ENCODE measurements at regions not wholly inside any gene's neighbourhood (a gene's known extent, or its start where the extent isn't known, plus 50 kb on each side); places are given as distances from the start of the nearest gene placed in this dataset.

- Histone ChIP-seq H3K36me3 (ENCODE audit: control insufficient read depth in 4 of 4, insufficient read depth in 4 of 4, low read length in 4 of 4) (no peaks in the 10 kb centered on the region), H3K27ac (ENCODE audit: low read depth in 1 of 2, low read length in 1 of 2) (no peak overlapping the region), H3K4me3 (no peak overlapping the region), H3K4me1 (ENCODE audit: control insufficient read depth in 5 of 5, insufficient read depth in 5 of 5, low read length in 5 of 5) (peaks cover 0 to 3% (median 0%) of the 10 kb centered on the region in 5 donors), H3K27me3 (ENCODE audit: control insufficient read depth in 3 of 3, insufficient read depth in 3 of 3, low read length in 2 of 3) (no peaks in the 10 kb centered on the region), H3K9me3 (ENCODE audit: control insufficient read depth in 4 of 4, insufficient read depth in 3 of 4, low read length in 3 of 4) (no peaks in the 10 kb centered on the region), H3K9ac (ENCODE audit: insufficient read depth in 1 of 2, low read length in 2 of 2) (no peak overlapping the region)
- ATAC-seq (ENCODE audit: insufficient read depth, low FRiP score) (no peak), DNase-seq (peak in 1 of 3 donors; percentile 25)
- 85 to 90% methylated on average over 9 of the region's 9 CpGs for WGBS, 2 donors
- TF ChIP-seq CTCF (IDR thresholded peaks at IDR 0.05; ENCODE audit: control extremely low read depth, extremely low read depth): no peak
Measured at GRCh38 chr13:95360464-95361097, 59.3 kb upstream of the ABCC4 start.

GRCh38 chr13:95361686-95362085 is 60.4 kb upstream of the ABCC4 start:
- Histone ChIP-seq H3K4me1 (ENCODE audit: control insufficient read depth in 5 of 5, insufficient read depth in 5 of 5, low read length in 5 of 5) (no peaks in the 10 kb centered on the region), H3K4me3 (no peak overlapping the region), H3K27ac (ENCODE audit: low read depth in 1 of 2, low read length in 1 of 2) (no peak overlapping the region), H3K9ac (ENCODE audit: insufficient read depth in 1 of 2, low read length in 2 of 2) (no peak overlapping the region), H3K27me3 (ENCODE audit: control insufficient read depth in 3 of 3, insufficient read depth in 3 of 3, low read length in 2 of 3) (no peaks in the 10 kb centered on the region), H3K9me3 (ENCODE audit: control insufficient read depth in 4 of 4, insufficient read depth in 3 of 4, low read length in 3 of 4) (no peaks in the 10 kb centered on the region), H3K36me3 (ENCODE audit: control insufficient read depth in 4 of 4, insufficient read depth in 4 of 4, low read length in 4 of 4) (no peaks in the 10 kb centered on the region)
- ATAC-seq (ENCODE audit: insufficient read depth, low FRiP score) (no peak), DNase-seq (no peak)
- WGBS, 2 donors: 51 to 62% methylated on average over 3 of the region's 3 CpGs
- TF ChIP-seq CTCF (IDR thresholded peaks at IDR 0.05; ENCODE audit: control extremely low read depth, extremely low read depth): no peak

- 73 to 82% methylated on average over 5 of the region's 5 CpGs for WGBS, 2 donors
- DNase-seq (no peak), ATAC-seq (ENCODE audit: insufficient read depth, low FRiP score) (no peak)
- Histone ChIP-seq H3K9me3 (ENCODE audit: control insufficient read depth in 4 of 4, insufficient read depth in 3 of 4, low read length in 3 of 4) (no peaks in the 10 kb centered on the region), H3K27me3 (ENCODE audit: control insufficient read depth in 3 of 3, insufficient read depth in 3 of 3, low read length in 2 of 3) (no peaks in the 10 kb centered on the region), H3K36me3 (ENCODE audit: control insufficient read depth in 4 of 4, insufficient read depth in 4 of 4, low read length in 4 of 4) (no peaks in the 10 kb centered on the region), H3K4me1 (ENCODE audit: control insufficient read depth in 5 of 5, insufficient read depth in 5 of 5, low read length in 5 of 5) (no peaks in the 10 kb centered on the region), H3K27ac (ENCODE audit: low read depth in 1 of 2, low read length in 1 of 2) (no peak overlapping the region), H3K9ac (ENCODE audit: insufficient read depth in 1 of 2, low read length in 2 of 2) (no peak overlapping the region), H3K4me3 (no peak overlapping the region)
- TF ChIP-seq CTCF (IDR thresholded peaks at IDR 0.05; ENCODE audit: control extremely low read depth, extremely low read depth): no peak
Measured at GRCh38 chr13:95362666-95363065, 61.4 kb upstream of the ABCC4 start.

GRCh38 chr13:95367309-95367843 is 66.1 kb upstream of the ABCC4 start:
- DNase-seq: no peak
- 54 to 57% methylated on average over 6 of the region's 6 CpGs for WGBS, 2 donors
- TF ChIP-seq CTCF (IDR thresholded peaks at IDR 0.05; ENCODE audit: control extremely low read depth, extremely low read depth): no peak
- Histone ChIP-seq H3K27me3 (ENCODE audit: control insufficient read depth in 3 of 3, insufficient read depth in 3 of 3, low read length in 2 of 3) (no peaks in the 10 kb centered on the region), H3K36me3 (ENCODE audit: control insufficient read depth in 4 of 4, insufficient read depth in 4 of 4, low read length in 4 of 4) (no peaks in the 10 kb centered on the region), H3K27ac (ENCODE audit: low read depth in 1 of 2, low read length in 1 of 2) (no peak overlapping the region), H3K4me1 (ENCODE audit: control insufficient read depth in 5 of 5, insufficient read depth in 5 of 5, low read length in 5 of 5) (no peaks in the 10 kb centered on the region), H3K4me3 (no peak overlapping the region), H3K9me3 (ENCODE audit: control insufficient read depth in 4 of 4, insufficient read depth in 3 of 4, low read length in 3 of 4) (no peaks in the 10 kb centered on the region), H3K9ac (ENCODE audit: insufficient read depth in 1 of 2, low read length in 2 of 2) (no peak overlapping the region)
- no peak for ATAC-seq (ENCODE audit: insufficient read depth, low FRiP score)
